PC-9 (cell line): ENCODE measurements at regions not wholly inside any gene's neighbourhood (a gene's known extent, or its start where the extent isn't known, plus 50 kb on each side); places are given as distances from the start of the nearest gene placed in this dataset.

ENCODE experiments used
- EZH2 ChIP-seq: fragments of 200-600 bp; sonication (generic); IDR thresholded peaks from 2 replicates; pipeline ENCODE4 v1.8.0; 2017; ENCODE audit warnings: antibody characterized with exemption, low read depth
- TF ChIP-seq, protein P1 (sequence below): fragments of 200-600 bp; sonication (generic); conservative IDR thresholded peaks from 2 replicates; pipeline ENCODE4 v1.6.1; 2017; ENCODE audit warnings: mixed run types, antibody characterized with exemption, mild to moderate bottlenecking, moderate library complexity

DNA sequence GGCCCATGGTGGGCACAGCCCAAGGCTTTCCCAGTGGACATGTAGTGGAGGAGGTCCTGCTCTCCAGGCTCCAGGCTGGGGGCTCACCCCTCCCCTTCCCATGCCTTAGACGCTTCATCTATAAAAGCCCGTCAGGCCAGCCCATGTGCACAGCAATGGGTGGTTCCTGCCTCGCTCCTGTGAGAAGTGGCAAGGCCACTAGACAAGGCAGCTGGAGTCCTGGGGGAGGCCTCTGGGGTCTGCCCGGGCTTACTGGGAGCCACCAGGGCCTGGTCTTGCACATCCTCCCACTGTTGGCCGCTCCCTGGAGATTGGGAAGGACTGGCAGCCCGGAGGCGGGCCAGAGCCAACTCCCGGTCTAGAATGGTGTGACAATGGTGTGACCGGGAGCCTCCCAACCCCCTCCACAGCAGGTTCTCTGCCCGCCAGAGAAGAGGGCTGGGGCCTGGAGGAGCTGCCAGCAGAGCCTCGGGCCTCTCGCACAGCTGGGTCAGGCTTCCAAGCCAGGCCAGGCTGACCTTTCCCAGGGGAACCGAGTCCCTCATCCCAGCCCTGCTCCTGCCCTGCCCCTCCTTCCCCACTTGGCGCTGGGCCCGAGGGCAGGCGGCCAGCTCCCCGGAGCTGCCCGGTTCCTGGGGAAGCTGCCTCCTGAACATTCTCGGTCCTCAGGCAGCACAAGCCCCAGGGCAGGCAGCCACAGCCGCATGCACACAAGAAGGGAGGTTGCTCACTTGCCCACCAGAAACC lies 97.9 kb downstream of the RFLNA start:
- TF ChIP-seq, protein P1, sequence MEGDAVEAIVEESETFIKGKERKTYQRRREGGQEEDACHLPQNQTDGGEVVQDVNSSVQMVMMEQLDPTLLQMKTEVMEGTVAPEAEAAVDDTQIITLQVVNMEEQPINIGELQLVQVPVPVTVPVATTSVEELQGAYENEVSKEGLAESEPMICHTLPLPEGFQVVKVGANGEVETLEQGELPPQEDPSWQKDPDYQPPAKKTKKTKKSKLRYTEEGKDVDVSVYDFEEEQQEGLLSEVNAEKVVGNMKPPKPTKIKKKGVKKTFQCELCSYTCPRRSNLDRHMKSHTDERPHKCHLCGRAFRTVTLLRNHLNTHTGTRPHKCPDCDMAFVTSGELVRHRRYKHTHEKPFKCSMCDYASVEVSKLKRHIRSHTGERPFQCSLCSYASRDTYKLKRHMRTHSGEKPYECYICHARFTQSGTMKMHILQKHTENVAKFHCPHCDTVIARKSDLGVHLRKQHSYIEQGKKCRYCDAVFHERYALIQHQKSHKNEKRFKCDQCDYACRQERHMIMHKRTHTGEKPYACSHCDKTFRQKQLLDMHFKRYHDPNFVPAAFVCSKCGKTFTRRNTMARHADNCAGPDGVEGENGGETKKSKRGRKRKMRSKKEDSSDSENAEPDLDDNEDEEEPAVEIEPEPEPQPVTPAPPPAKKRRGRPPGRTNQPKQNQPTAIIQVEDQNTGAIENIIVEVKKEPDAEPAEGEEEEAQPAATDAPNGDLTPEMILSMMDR, result 0 out of 2 replicates have a peak, but pooled peaks have one; percentile 33
- TF ChIP-seq EZH2, result no peak
